IMR-90 (cell line): ENCODE measurements at regions not wholly inside any gene's neighbourhood (a gene's known extent, or its start where the extent isn't known, plus 50 kb on each side); places are given as distances from the start of the nearest gene placed in this dataset.

Source experiments
- ATAC-seq: fragments of 200-7000 bp; cut with Tn5 transposase; 2 replicates; pipeline ENCODE4 v1.9.1; 2020; ENCODE audit warnings: low read depth, mild to moderate bottlenecking, moderate library complexity
- BruUV-seq: library from RNA; stranded (reverse); fragments of 400-500 nt; replicated peaks from 2 replicates; lab custom pipeline; 2021; lab: Mats Ljungman, UMichigan
- CTCF ChIA-PET: fragments of 300-600 bp; formaldehyde crosslinking; extraction: SDS; loops from one replicate; lab custom pipeline; 2021; ENCODE audit warnings: antibody characterized with exemption; lab: Yijun Ruan, JAX
- POLR2A ChIA-PET: fragments of 300-600 bp; sonication (Branson Sonifier 250); formaldehyde crosslinking; loops from one replicate; lab custom pipeline; 2022; ENCODE audit warnings: antibody characterized with exemption; ENCODE audit not compliant: unreplicated experiment; lab: Charles Lee
- DNase-seq: peaks from one replicate; pipeline ENCODE4 v3.0.0; 2013
- H2AFZ ChIP-seq: replicated peaks from 2 replicates; pipeline ENCODE3; 2013; ENCODE audit warnings: low read length, mild to moderate bottlenecking; ENCODE audit not compliant: poor library complexity
- H2AK5ac ChIP-seq: 2 replicates; pipeline ENCODE4 v1.6.1; 2013; ENCODE audit warnings: low read depth, low read length, inconsistent platforms
- H2AK9ac ChIP-seq: replicated peaks from 2 replicates; pipeline ENCODE3; 2013; ENCODE audit warnings: mild to moderate bottlenecking, low read depth, low read length, moderate library complexity; ENCODE audit not compliant: poor library complexity
- H2BK120ac ChIP-seq: 2 replicates; pipeline ENCODE4 v1.6.1; 2013; ENCODE audit warnings: low read depth, low read length, inconsistent platforms
- H2BK15ac ChIP-seq: 3 replicates; pipeline ENCODE4 v1.6.1; 2013; ENCODE audit warnings: low read depth, low read length, inconsistent platforms
- H2BK20ac ChIP-seq: 2 replicates; pipeline ENCODE4 v1.6.1; 2013; ENCODE audit warnings: low read depth, mild to moderate bottlenecking, inconsistent platforms, low read length, moderate library complexity
- H2BK5ac ChIP-seq: 2 replicates; pipeline ENCODE4 v1.6.1; 2013; ENCODE audit warnings: mild to moderate bottlenecking, low read depth, low read length, inconsistent platforms; ENCODE audit not compliant: poor library complexity, severe bottlenecking
- H3K14ac ChIP-seq: replicated peaks from 2 replicates; pipeline ENCODE4 v1.6.1; 2013; ENCODE audit warnings: low read depth, low read length, inconsistent platforms
- H3K18ac ChIP-seq: 2 replicates; pipeline ENCODE4 v1.6.1; 2013; ENCODE audit warnings: low read depth, low read length, control low read depth
- H3K23ac ChIP-seq: 2 replicates; pipeline ENCODE4 v1.6.1; 2013; ENCODE audit warnings: low read depth, low read length, inconsistent platforms
- H3K27ac ChIP-seq: 2 replicates; pipeline ENCODE4 v1.5.1; 2013; ENCODE audit warnings: mild to moderate bottlenecking, control low read depth, low read length; ENCODE audit not compliant: insufficient read depth
- H3K27me3 ChIP-seq: 2 replicates; pipeline ENCODE4 v1.6.1; 2013; ENCODE audit warnings: low read length; ENCODE audit not compliant: control insufficient read depth, insufficient read depth
- H3K36me3 ChIP-seq: 2 replicates; pipeline ENCODE4 v1.6.1; 2013; ENCODE audit warnings: low read length, mixed read lengths; ENCODE audit not compliant: control insufficient read depth, insufficient read depth
- H3K4ac ChIP-seq: 2 replicates; pipeline ENCODE4 v1.6.1; 2013; ENCODE audit warnings: low read depth, low read length, inconsistent platforms
- H3K4me1 ChIP-seq: 2 replicates; pipeline ENCODE4 v1.6.1; 2013; ENCODE audit warnings: low read length, mixed read lengths; ENCODE audit not compliant: control insufficient read depth, insufficient read depth
- H3K4me2 ChIP-seq: 2 replicates; pipeline ENCODE4 v1.6.1; 2013; ENCODE audit warnings: low read depth, mild to moderate bottlenecking, control low read depth, low read length, moderate library complexity
- H3K4me3 ChIP-seq: 2 replicates; pipeline ENCODE4 v1.5.1; 2013; ENCODE audit warnings: low read depth, mild to moderate bottlenecking, control low read depth, low read length, moderate library complexity; ENCODE audit not compliant: insufficient read depth
- H3K56ac ChIP-seq: 2 replicates; pipeline ENCODE4 v1.6.1; 2013; ENCODE audit warnings: low read length, inconsistent platforms; ENCODE audit not compliant: insufficient read depth; ENCODE audit errors: extremely low read depth
- H3K79me1 ChIP-seq, 2 experiments: 2 replicates each; pipeline ENCODE4 v1.6.1; 2013; ENCODE audit warnings: low read length in 2 of 2, inconsistent platforms in 1 of 2, low read depth in 1 of 2
- H3K9ac ChIP-seq: 2 replicates; pipeline ENCODE4 v1.6.1; 2013; ENCODE audit warnings: low read depth, low read length, control low read depth
- H3K9me1 ChIP-seq: 2 replicates; pipeline ENCODE4 v1.6.1; 2013; ENCODE audit warnings: low read length, inconsistent platforms; ENCODE audit not compliant: insufficient read depth
- H3K9me3 ChIP-seq: 2 replicates; pipeline ENCODE4 v1.6.1; 2013; ENCODE audit warnings: low read length; ENCODE audit not compliant: control insufficient read depth, insufficient read depth
- H4K20me1 ChIP-seq: 2 replicates; pipeline ENCODE4 v1.6.1; 2013; ENCODE audit warnings: low read length, inconsistent platforms; ENCODE audit not compliant: insufficient read depth
- H4K5ac ChIP-seq: 2 replicates; pipeline ENCODE4 v1.6.1; 2013; ENCODE audit warnings: mild to moderate bottlenecking, low read depth, low read length, control low read depth
- H4K8ac ChIP-seq, 2 experiments: 2 replicates each; pipeline ENCODE4 v1.6.1; 2013; ENCODE audit warnings: low read depth in 2 of 2, low read length in 2 of 2, control low read depth in 1 of 2, inconsistent platforms in 1 of 2
- H4K91ac ChIP-seq: 2 replicates; pipeline ENCODE4 v1.6.1; 2013; ENCODE audit warnings: low read depth, low read length, inconsistent platforms; ENCODE audit not compliant: insufficient read depth
- BHLHE40 ChIP-seq: fragments of 150-350 bp; IDR thresholded peaks from 2 replicates; pipeline ENCODE4 v1.6.1; 2016; ENCODE audit warnings: mild to moderate bottlenecking, low read depth, low read length
- FOS ChIP-seq: fragments of 150-350 bp; IDR thresholded peaks from 2 replicates; pipeline ENCODE4 v1.6.1; 2016; ENCODE audit warnings: low read depth, low read length
- POLR2A ChIP-seq: IDR thresholded peaks from 2 replicates; pipeline ENCODE4 v1.6.1; 2012; ENCODE audit warnings: mild to moderate bottlenecking, low read depth, low read length
- WGBS, 2 experiments: methylation state at CpG; one replicate each; pipeline versions ENCODE4 v1.1.5 to v1.1.7; 2013; ENCODE audit warnings: missing lambda C conversion rate in 2 of 2; ENCODE audit not compliant: insufficient read length in 1 of 2; ENCODE audit errors: extremely low coverage in 2 of 2; 5-methylcytosine and 5-hydroxymethylcytosine counted together
- dilution Hi-C: fragments of 300-500 bp; cut with HindIII; formaldehyde crosslinking; loops from one replicate; pipeline ENCODE4 v1.14.3; 2018; ENCODE audit warnings: low sequenced_read_pairs; ENCODE audit not compliant: unreplicated experiment
- in situ Hi-C: fragments of 300-500 bp; cut with MboI; formaldehyde crosslinking; loops from 3 replicates; pipeline ENCODE4 v1.14.3; 2019; ENCODE audit warnings: low sequenced_read_pairs, inconsistent platforms, mixed read lengths
- intact Hi-C: fragments of 100-400 bp; cut with micrococcal nuclease; formaldehyde crosslinking; loops from 2 replicates; pipeline ENCODE4 v1.10.0; 2022

- in situ Hi-C loops, result no loop called here
- H3K4me3 ChIP-seq, result no peak overlapping the region
Measured at GRCh38 chr4:8795140-8795539, 76.5 kb downstream of the HMX1 start.

More at GRCh38 chr4:8795140-8795539, 76.5 kb downstream of the HMX1 start:
- no peaks in the 10 kb centered on the region for H3K36me3 ChIP-seq
- H3K9me3 ChIP-seq, result peaks cover 6% of the 10 kb centered on the region; the same call in 1 of the 2 replicates
- no peak overlapping the region for H3K14ac ChIP-seq
- BruUV-seq, result no TSS peak
- dilution Hi-C loops, result no loop called here
- no peaks in the 10 kb centered on the region for H3K79me1 ChIP-seq
- DNase-seq, result no peak
- H3K56ac ChIP-seq, result no peak overlapping the region
- H2BK120ac ChIP-seq, result no peak overlapping the region
- H3K4ac ChIP-seq, result no peak overlapping the region
- WGBS, 2 experiments, result 24% methylated on average over 9 of the region's 12 CpGs; no CpG with 5 or more reads in 1 of the 2 experiments
- ATAC-seq, result no peak
- H3K4me1 ChIP-seq, result no peaks in the 10 kb centered on the region
- H3K27me3 ChIP-seq, result no peaks in the 10 kb centered on the region
- ChIA-PET CTCF (no interaction called here), POLR2A (no interaction called here)
- intact Hi-C loops, result no loop called here
- no peak overlapping the region for H3K27ac ChIP-seq
- H2BK20ac ChIP-seq, result no peak overlapping the region
- H3K4me2 ChIP-seq, result no peak overlapping the region
- TF ChIP-seq BHLHE40, result no peak
- TF ChIP-seq FOS, result no peak
- no peak for TF ChIP-seq POLR2A
- no peak overlapping the region for H2AK5ac ChIP-seq
- no peak overlapping the region for H2BK5ac ChIP-seq
- no peak overlapping the region for H2BK15ac ChIP-seq
- H3K9me1 ChIP-seq, result no peaks in the 10 kb centered on the region
- H4K20me1 ChIP-seq, result no peaks in the 10 kb centered on the region
- H4K8ac ChIP-seq, result no peak overlapping the region
- H2AK9ac ChIP-seq, result no peak overlapping the region
- no peak overlapping the region for H3K18ac ChIP-seq
- no peak overlapping the region for H3K23ac ChIP-seq
- no peak overlapping the region for H3K9ac ChIP-seq
- no peak overlapping the region for H4K5ac ChIP-seq
- no peak overlapping the region for H4K91ac ChIP-seq
- H2AFZ ChIP-seq, result no peak overlapping the region
